B cell (primary cell): ENCODE measurements at regions not wholly inside any gene's neighbourhood (a gene's known extent, or its start where the extent isn't known, plus 50 kb on each side); places are given as distances from the start of the nearest gene placed in this dataset.
"Not testable (repeated sequence)": the region's sequence is repeated elsewhere in the genome, so short reads cannot be mapped to it uniquely, and the experiment has no call there.

ENCODE experiments used
- EZH2 ChIP-seq: IDR thresholded peaks from 2 replicates; pipeline ENCODE4 v1.6.1; 2012; ENCODE audit warnings: borderline replicate concordance, low read depth, mild to moderate bottlenecking, moderate library complexity, low read length; ENCODE audit not compliant: insufficient read depth, poor library complexity, severe bottlenecking
- TF ChIP-seq, protein P1 (sequence below): fragments of 200-600 bp; IDR thresholded peaks from one replicate; pipeline ENCODE4 v1.8.0; 2022; ENCODE audit warnings: antibody characterized with exemption, mild to moderate bottlenecking

DNA sequence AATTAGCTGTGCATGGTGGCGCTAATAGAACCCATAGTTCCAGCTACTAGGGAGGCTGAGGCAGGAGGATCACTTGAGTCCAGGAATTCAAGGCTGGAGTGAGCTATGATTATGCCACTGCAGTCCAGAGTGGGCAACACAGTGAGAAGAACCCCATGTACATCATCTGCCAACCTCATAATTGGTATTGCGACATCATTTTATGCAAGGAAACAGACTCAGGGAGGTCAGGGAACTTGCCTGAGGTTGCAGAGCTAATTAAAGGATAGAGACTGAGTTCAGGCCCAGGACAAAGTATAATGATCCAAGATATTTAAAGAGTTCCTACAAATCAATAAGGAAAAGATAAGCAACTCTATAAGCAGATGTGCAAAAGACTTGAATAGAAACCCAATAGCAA is 178.1 kb upstream of the TUBA3C start:
- TF ChIP-seq, protein P1, sequence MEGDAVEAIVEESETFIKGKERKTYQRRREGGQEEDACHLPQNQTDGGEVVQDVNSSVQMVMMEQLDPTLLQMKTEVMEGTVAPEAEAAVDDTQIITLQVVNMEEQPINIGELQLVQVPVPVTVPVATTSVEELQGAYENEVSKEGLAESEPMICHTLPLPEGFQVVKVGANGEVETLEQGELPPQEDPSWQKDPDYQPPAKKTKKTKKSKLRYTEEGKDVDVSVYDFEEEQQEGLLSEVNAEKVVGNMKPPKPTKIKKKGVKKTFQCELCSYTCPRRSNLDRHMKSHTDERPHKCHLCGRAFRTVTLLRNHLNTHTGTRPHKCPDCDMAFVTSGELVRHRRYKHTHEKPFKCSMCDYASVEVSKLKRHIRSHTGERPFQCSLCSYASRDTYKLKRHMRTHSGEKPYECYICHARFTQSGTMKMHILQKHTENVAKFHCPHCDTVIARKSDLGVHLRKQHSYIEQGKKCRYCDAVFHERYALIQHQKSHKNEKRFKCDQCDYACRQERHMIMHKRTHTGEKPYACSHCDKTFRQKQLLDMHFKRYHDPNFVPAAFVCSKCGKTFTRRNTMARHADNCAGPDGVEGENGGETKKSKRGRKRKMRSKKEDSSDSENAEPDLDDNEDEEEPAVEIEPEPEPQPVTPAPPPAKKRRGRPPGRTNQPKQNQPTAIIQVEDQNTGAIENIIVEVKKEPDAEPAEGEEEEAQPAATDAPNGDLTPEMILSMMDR, result not testable (repeated sequence)
- TF ChIP-seq EZH2, result not testable (repeated sequence)
